HG03565 (cell line): ENCODE measurements at regions not wholly inside any gene's neighbourhood (a gene's known extent, or its start where the extent isn't known, plus 50 kb on each side); places are given as distances from the start of the nearest gene placed in this dataset.
A peak's percentile ranks its signal among the peaks of the same experiment; 100 is the strongest.

Experiments
- ATAC-seq: cut with Tn5 transposase; IDR thresholded peaks from one replicate; pipeline ENCODE4 v1.9.1; 2021; ENCODE audit warnings: mild to moderate bottlenecking, moderate library complexity; ENCODE audit not compliant: unreplicated experiment

GRCh38 chr5:116702776-116703175 lies 128.2 kb upstream of the SEMA6A start:
- ATAC-seq: peak; percentile 34

GRCh38 chr5:116699332-116699731 lies 124.7 kb upstream of the SEMA6A start:
- no peak for ATAC-seq

- ATAC-seq: peak; percentile 89
These were observed 121.7 kb upstream of the SEMA6A start for GRCh38 chr5:116696366-116696765.

- ATAC-seq: no peak
These were observed 121.1 kb upstream of the SEMA6A start for GRCh38 chr5:116695681-116696080.

GRCh38 chr5:116686438-116686837 lies 111.8 kb upstream of the SEMA6A start:
- ATAC-seq: no peak

GRCh38 chr5:116685931-116686330 lies 111.3 kb upstream of the SEMA6A start:
- ATAC-seq: no peak

- no peak for ATAC-seq
These were observed 110.4 kb upstream of the SEMA6A start for GRCh38 chr5:116685069-116685468.

- ATAC-seq: peak; percentile 97
These were observed 106.9 kb upstream of the SEMA6A start for GRCh38 chr5:116681334-116682013.

- no peak for ATAC-seq
These were observed 100.9 kb upstream of the SEMA6A start for GRCh38 chr5:116675626-116675910.

- ATAC-seq: no peak
These were observed 100.4 kb upstream of the SEMA6A start for GRCh38 chr5:116674881-116675625.

GRCh38 chr5:116673453-116673852 lies 98.8 kb upstream of the SEMA6A start:
- ATAC-seq: no peak

GRCh38 chr5:116672203-116672602 lies 97.6 kb upstream of the SEMA6A start:
- no peak for ATAC-seq

GRCh38 chr5:116671211-116671736 lies 96.7 kb upstream of the SEMA6A start:
- peak; percentile 91 for ATAC-seq

GRCh38 chr5:116669261-116670031 lies 94.8 kb upstream of the SEMA6A start:
- ATAC-seq: no peak

GRCh38 chr5:116668390-116668789 lies 93.8 kb upstream of the SEMA6A start:
- ATAC-seq: no peak

- ATAC-seq: no peak
These were observed 92.3 kb upstream of the SEMA6A start for GRCh38 chr5:116666901-116667300.

GRCh38 chr5:116664988-116665387 lies 90.4 kb upstream of the SEMA6A start:
- no peak for ATAC-seq

GRCh38 chr5:116663081-116663480 lies 88.5 kb upstream of the SEMA6A start:
- ATAC-seq: no peak

- no peak for ATAC-seq
These were observed 86.8 kb upstream of the SEMA6A start for GRCh38 chr5:116661419-116661818.

- no peak for ATAC-seq
These were observed 86.3 kb upstream of the SEMA6A start for GRCh38 chr5:116660929-116661328.

- ATAC-seq: no peak
These were observed 84.2 kb upstream of the SEMA6A start for GRCh38 chr5:116658830-116659229.

- ATAC-seq: no peak
These were observed 83.5 kb upstream of the SEMA6A start for GRCh38 chr5:116658141-116658540.
